ENCODE measurements at regions not wholly inside any gene's neighbourhood (a gene's known extent, or its start where the extent isn't known, plus 50 kb on each side); places are given as distances from the start of the nearest gene placed in this dataset.

DNA sequence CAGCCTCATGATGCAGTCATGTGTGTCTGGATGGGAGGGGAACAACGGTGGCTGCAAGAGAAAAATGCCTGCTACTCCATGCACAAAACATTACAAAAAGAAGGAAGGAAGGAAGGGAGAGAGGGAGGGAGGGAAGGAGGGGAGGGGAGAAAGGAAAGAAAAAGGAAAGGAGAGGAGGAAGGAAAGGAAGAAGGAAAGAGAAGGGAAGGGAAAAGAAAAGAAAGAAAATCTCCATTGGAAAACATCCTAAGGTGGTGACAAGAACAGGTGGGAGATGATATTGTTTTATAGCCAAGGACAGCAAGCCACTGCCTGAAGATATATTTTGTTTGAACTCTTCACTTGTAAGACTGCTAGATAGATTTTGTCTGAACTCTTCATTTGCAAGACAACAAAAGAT is 171.8 kb upstream of the EGLN3 start:
- TF ChIP-seq CTCF (IDR thresholded peaks at IDR 0.05; ENCODE audit: extremely low read depth in 1 of 2, insufficient read depth in 1 of 2, low read depth in 1 of 2, low read length in 2 of 2) (no peak), POLR2A (IDR thresholded peaks at IDR 0.05; ENCODE audit: low read depth, low read length) (no peak), POLR2AphosphoS5 (IDR thresholded peaks at IDR 0.05; ENCODE audit: insufficient read depth, low read depth, low read length) (no peak), FOS (IDR thresholded peaks at IDR 0.05; ENCODE audit: borderline replicate concordance, insufficient read depth, low read length) (no peak), JUN (IDR thresholded peaks at IDR 0.05; ENCODE audit: borderline replicate concordance, insufficient read depth, insufficient read length, low read depth) (no peak), MYC (IDR thresholded peaks at IDR 0.05; ENCODE audit: low read depth, low read length) (no peak)
- TF ChIP-seq, protein P1, sequence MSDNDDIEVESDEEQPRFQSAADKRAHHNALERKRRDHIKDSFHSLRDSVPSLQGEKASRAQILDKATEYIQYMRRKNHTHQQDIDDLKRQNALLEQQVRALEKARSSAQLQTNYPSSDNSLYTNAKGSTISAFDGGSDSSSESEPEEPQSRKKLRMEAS (IDR thresholded peaks at IDR 0.05; ENCODE audit: insufficient read depth, insufficient read length): no peak

Measured in endothelial cell of umbilical vein (primary cell).